PC-3 (cell line): ENCODE measurements at regions not wholly inside any gene's neighbourhood (a gene's known extent, or its start where the extent isn't known, plus 50 kb on each side); places are given as distances from the start of the nearest gene placed in this dataset.

ENCODE experiments used
- ATAC-seq: fragments of 200-7000 bp; cut with Tn5 transposase; 2 replicates; pipeline ENCODE4 v1.9.1; 2020; ENCODE audit warnings: mild to moderate bottlenecking, moderate library complexity
- BruUV-seq: library from RNA; stranded (reverse); fragments of 400-500 nt; replicated peaks from 2 replicates; lab custom pipeline; 2021; lab: Mats Ljungman, UMichigan
- CTCF ChIA-PET: fragments of 300-600 bp; sonication (Branson Sonifier 250); formaldehyde crosslinking; loops from one replicate; lab custom pipeline; 2022; ENCODE audit warnings: antibody characterized with exemption; lab: Charles Lee
- POLR2A ChIA-PET: fragments of 300-600 bp; sonication (Branson Sonifier 250); formaldehyde crosslinking; loops from one replicate; lab custom pipeline; 2022; ENCODE audit warnings: antibody characterized with exemption; ENCODE audit not compliant: unreplicated experiment; lab: Charles Lee
- DNase-seq: peaks from one replicate; pipeline ENCODE4 v3.0.0-alpha.2; 2015
- H2AFZ ChIP-seq: fragments of 300-600 bp; sonication (generic); 2 replicates; pipeline ENCODE4 v1.6.0; 2016; ENCODE audit warnings: antibody characterized with exemption, low read length
- H3F3A ChIP-seq: fragments of 300-600 bp; sonication (generic); one replicate; pipeline ENCODE4 v1.6.0; 2017; ENCODE audit warnings: antibody characterized with exemption, low read length, control low read depth, mild to moderate bottlenecking; ENCODE audit not compliant: unreplicated experiment
- H3K27ac ChIP-seq: fragments of 300-600 bp; sonication (generic); 2 replicates; pipeline ENCODE4 v1.5.1; 2016; ENCODE audit warnings: mild to moderate bottlenecking, low read length
- H3K27me3 ChIP-seq: fragments of 300-600 bp; sonication (generic); 2 replicates; pipeline ENCODE4 v1.6.1; 2016; ENCODE audit warnings: low read length, mixed read lengths
- H3K36me3 ChIP-seq: fragments of 300-600 bp; sonication (generic); 2 replicates; pipeline ENCODE4 v1.6.1; 2016; ENCODE audit warnings: low read depth, mixed run types, low read length, mixed read lengths
- H3K4me1 ChIP-seq: fragments of 300-600 bp; sonication (generic); 2 replicates; pipeline ENCODE4 v1.5.1; 2016; ENCODE audit warnings: low read length; ENCODE audit not compliant: insufficient read depth
- H3K4me2 ChIP-seq: fragments of 300-600 bp; sonication (generic); 2 replicates; pipeline ENCODE4 v1.6.0; 2016; ENCODE audit warnings: low read length
- H3K4me3 ChIP-seq: fragments of 300-600 bp; sonication (generic); 2 replicates; pipeline ENCODE4 v1.5.1; 2016; ENCODE audit warnings: mild to moderate bottlenecking, low read length, mixed read lengths
- H3K79me2 ChIP-seq: fragments of 300-600 bp; sonication (generic); 2 replicates; pipeline ENCODE4 v1.6.1; 2017; ENCODE audit warnings: low read length, mixed read lengths
- H3K9ac ChIP-seq: fragments of 300-600 bp; sonication (generic); 2 replicates; pipeline ENCODE4 v1.6.0; 2016; ENCODE audit warnings: mild to moderate bottlenecking, low read length
- H3K9me2 ChIP-seq: fragments of 300-600 bp; sonication (generic); replicated peaks from 2 replicates; pipeline ENCODE4 v1.6.1; 2016; ENCODE audit warnings: mixed run types, low read length, mixed read lengths
- H3K9me3 ChIP-seq: fragments of 300-600 bp; sonication (generic); 2 replicates; pipeline ENCODE4 v1.6.1; 2016; ENCODE audit warnings: low read length, mixed read lengths
- H4K20me1 ChIP-seq: fragments of 300-600 bp; sonication (generic); 2 replicates; pipeline ENCODE4 v1.6.1; 2016; ENCODE audit warnings: low read length, mixed read lengths
- EZH2 ChIP-seq: fragments of 300-600 bp; sonication (generic); IDR thresholded peaks from one replicate; pipeline ENCODE4 v1.6.1; 2017; ENCODE audit warnings: antibody characterized with exemption, mild to moderate bottlenecking, low read length; ENCODE audit not compliant: unreplicated experiment
- EZH2phosphoT487 ChIP-seq: fragments of 300-600 bp; sonication (generic); IDR thresholded peaks from 2 replicates; pipeline ENCODE4 v1.6.1; 2018; ENCODE audit warnings: mild to moderate bottlenecking, antibody characterized with exemption, low read length, borderline replicate concordance
- intact Hi-C: fragments of 100-400 bp; cut with micrococcal nuclease; formaldehyde crosslinking; loops from 2 replicates; pipeline ENCODE4 v1.9.0; 2023
- TF ChIP-seq, protein P1 (sequence below): fragments of 300-600 bp; sonication (generic); conservative IDR thresholded peaks from 2 replicates; pipeline ENCODE4 v1.5.1; 2017; ENCODE audit warnings: antibody characterized with exemption, low read depth, mild to moderate bottlenecking, low read length

DNA sequence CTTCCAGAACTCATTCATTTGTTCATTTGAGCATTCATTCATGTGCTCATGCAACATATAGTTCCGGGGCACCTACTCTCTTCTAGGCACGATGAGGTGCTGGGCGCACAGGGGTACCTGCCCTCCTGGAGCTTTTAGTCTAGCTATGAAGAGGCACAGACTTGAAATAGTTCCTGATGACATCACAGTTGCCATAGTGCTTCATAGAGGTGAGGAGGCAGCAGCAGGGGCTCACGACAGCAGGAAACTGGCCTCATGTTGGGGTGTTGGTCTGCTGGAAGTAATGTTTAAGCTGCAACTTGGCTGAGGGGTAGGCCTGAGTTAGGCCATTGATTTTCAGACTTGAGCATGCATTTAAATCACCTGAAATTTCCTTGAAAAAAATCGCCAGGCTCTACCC is 195.5 kb downstream of the PHETA1 start:
- no peak overlapping the region for H3K4me3 ChIP-seq
- no peak overlapping the region for H3K27ac ChIP-seq
- DNase-seq (no peak), ATAC-seq (no peak)
- no peaks in the 10 kb centered on the region for H3K9me3 ChIP-seq
- no peak for TF ChIP-seq EZH2
- TF ChIP-seq, protein P1, sequence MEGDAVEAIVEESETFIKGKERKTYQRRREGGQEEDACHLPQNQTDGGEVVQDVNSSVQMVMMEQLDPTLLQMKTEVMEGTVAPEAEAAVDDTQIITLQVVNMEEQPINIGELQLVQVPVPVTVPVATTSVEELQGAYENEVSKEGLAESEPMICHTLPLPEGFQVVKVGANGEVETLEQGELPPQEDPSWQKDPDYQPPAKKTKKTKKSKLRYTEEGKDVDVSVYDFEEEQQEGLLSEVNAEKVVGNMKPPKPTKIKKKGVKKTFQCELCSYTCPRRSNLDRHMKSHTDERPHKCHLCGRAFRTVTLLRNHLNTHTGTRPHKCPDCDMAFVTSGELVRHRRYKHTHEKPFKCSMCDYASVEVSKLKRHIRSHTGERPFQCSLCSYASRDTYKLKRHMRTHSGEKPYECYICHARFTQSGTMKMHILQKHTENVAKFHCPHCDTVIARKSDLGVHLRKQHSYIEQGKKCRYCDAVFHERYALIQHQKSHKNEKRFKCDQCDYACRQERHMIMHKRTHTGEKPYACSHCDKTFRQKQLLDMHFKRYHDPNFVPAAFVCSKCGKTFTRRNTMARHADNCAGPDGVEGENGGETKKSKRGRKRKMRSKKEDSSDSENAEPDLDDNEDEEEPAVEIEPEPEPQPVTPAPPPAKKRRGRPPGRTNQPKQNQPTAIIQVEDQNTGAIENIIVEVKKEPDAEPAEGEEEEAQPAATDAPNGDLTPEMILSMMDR = no peak
- no peak for TF ChIP-seq EZH2phosphoT487
- no TSS peak for BruUV-seq
- intact Hi-C loops = loop anchor here (5.0 kb wide), 1 partner anchor 236 kb away; no protein-coding TSS in a partner anchor
- no peak overlapping the region for H3K4me2 ChIP-seq
- no peaks in the 10 kb centered on the region for H4K20me1 ChIP-seq
- no peaks in the 10 kb centered on the region for H3K9me2 ChIP-seq
- peaks cover 8% of the 10 kb centered on the region for H3K4me1 ChIP-seq
- POLR2A ChIA-PET = no interaction called here
- no peaks in the 10 kb centered on the region for H3K79me2 ChIP-seq
- H3K36me3 ChIP-seq = no peaks in the 10 kb centered on the region
- H2AFZ ChIP-seq = no peak overlapping the region
- no peaks in the 10 kb centered on the region for H3F3A ChIP-seq
- peaks cover 49% of the 10 kb centered on the region for H3K27me3 ChIP-seq
- CTCF ChIA-PET = no interaction called here
- no peak overlapping the region for H3K9ac ChIP-seq

DNA sequence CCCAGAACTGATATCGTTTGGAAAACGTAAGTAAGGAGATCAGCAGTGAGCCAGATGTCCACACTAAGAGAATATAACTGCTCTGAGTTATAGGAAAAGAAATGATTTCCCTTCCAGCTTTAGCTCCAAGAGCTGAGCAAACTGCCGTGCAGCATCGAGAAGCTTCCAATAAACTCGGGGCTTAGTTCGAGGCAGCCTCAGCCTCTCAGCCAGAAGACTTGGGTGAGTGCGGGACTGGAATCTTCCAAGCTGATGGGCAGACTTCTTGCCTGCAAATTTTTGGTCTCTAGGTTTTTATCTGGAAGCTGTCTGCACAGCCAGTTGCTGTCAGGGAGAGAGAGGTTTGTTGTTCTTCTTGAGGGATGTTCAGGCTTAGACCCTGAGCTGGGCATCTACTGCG is 196.1 kb downstream of the PHETA1 start:
- peaks cover 55% of the 10 kb centered on the region for H3K27me3 ChIP-seq
- DNase-seq (no peak), ATAC-seq (no peak)
- no peak overlapping the region for H3K4me2 ChIP-seq
- no peak overlapping the region for H3K27ac ChIP-seq
- TF ChIP-seq, protein P1 = no peak
- no peak for TF ChIP-seq EZH2phosphoT487
- TF ChIP-seq EZH2 = no peak
- H3F3A ChIP-seq = no peaks in the 10 kb centered on the region
- no peak overlapping the region for H3K9ac ChIP-seq
- no peak overlapping the region for H3K4me3 ChIP-seq
- no peaks in the 10 kb centered on the region for H4K20me1 ChIP-seq
- intact Hi-C loops = loop anchor here (5.0 kb wide), 1 partner anchor 235 kb away; no protein-coding TSS in a partner anchor
- H3K4me1 ChIP-seq = peaks cover 8% of the 10 kb centered on the region
- no peaks in the 10 kb centered on the region for H3K9me3 ChIP-seq
- no peaks in the 10 kb centered on the region for H3K79me2 ChIP-seq
- BruUV-seq = no TSS peak
- H2AFZ ChIP-seq = no peak overlapping the region
- POLR2A ChIA-PET = interaction anchor here (0.7 kb wide), 1 partner anchor 48 kb away, joined by 10 read pairs; no protein-coding TSS in a partner anchor
- no peaks in the 10 kb centered on the region for H3K36me3 ChIP-seq
- no peaks in the 10 kb centered on the region for H3K9me2 ChIP-seq
- CTCF ChIA-PET = no interaction called here

DNA sequence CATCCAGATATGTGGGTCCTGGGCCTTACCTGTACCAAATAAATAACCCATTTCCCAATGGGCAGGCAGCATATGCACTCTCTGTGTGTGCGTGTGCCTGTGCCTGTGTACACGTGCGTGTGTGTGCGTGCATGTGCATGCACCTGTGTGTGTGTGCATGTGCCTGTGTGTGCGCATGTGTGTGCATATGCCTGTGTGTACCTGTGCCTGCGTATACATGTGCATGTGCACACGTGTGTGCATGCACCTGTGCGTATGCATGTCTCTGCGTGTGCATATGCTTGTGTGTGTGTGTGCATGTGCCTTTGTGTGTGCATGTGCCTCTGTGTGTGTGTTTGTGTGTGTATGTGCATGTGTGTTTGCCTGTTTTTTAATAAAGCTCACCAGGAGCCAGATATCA is 197.1 kb downstream of the PHETA1 start:
- H3F3A ChIP-seq = no peaks in the 10 kb centered on the region
- TF ChIP-seq EZH2phosphoT487 (no peak), EZH2 (no peak)
- TF ChIP-seq, protein P1 = no peak
- H3K9ac ChIP-seq = no peak overlapping the region
- H3K4me3 ChIP-seq = no peak overlapping the region
- no peak overlapping the region for H2AFZ ChIP-seq
- peaks cover 8% of the 10 kb centered on the region for H3K4me1 ChIP-seq
- ATAC-seq (no peak), DNase-seq (no peak)
- no peaks in the 10 kb centered on the region for H3K79me2 ChIP-seq
- CTCF ChIA-PET = interaction anchor here (0.5 kb wide), 1 partner anchor 1857 kb away, joined by 4 read pairs; no protein-coding TSS in a partner anchor
- POLR2A ChIA-PET = interaction anchor here (0.7 kb wide), 1 partner anchor 49 kb away, joined by 10 read pairs; no protein-coding TSS in a partner anchor
- no peaks in the 10 kb centered on the region for H3K9me3 ChIP-seq
- no peak overlapping the region for H3K27ac ChIP-seq
- H4K20me1 ChIP-seq = no peaks in the 10 kb centered on the region
- H3K27me3 ChIP-seq = peaks cover 63% of the 10 kb centered on the region
- no peaks in the 10 kb centered on the region for H3K36me3 ChIP-seq
- intact Hi-C loops = loop anchor here (5.0 kb wide), 1 partner anchor 235 kb away; no protein-coding TSS in a partner anchor
- no peak overlapping the region for H3K4me2 ChIP-seq
- no peaks in the 10 kb centered on the region for H3K9me2 ChIP-seq
- BruUV-seq = no TSS peak
